ENCODE measurements at regions not wholly inside any gene's neighbourhood (a gene's known extent, or its start where the extent isn't known, plus 50 kb on each side); places are given as distances from the start of the nearest gene placed in this dataset.

DNA sequence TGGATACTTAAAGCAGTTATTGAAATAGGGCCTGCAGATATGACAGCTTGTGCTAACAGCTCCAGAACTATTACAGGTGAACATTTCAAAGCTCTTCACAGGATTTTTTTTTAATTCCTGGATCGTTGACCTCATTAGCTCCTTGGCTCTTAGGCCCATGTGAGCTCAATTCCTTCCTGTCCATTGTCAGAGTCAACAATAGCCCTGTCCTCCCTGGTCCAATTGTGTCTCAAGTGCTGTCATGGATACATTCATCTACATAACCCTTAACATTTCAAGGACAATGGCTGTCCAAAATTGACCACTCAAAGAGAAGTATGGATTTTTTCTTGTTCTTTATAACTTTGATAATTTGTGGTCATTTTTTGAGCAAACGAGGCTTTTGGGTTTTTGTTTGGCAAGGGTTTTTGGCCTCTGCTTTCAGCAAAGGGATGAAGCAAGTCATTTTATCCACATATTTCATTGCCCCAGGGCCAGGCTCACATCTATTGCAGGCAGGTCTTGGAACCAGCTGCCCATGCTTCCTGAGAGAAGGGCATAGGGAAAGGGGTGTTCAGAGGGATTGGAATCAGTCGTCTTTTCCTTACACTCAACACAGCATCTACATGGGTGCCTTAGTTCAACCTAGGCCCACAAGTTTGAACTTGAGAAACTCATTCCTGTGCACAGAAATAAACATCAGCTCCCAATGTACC is 282.1 kb downstream of the TPBG start:
- TF ChIP-seq CTCF (conservative IDR thresholded peaks at IDR 0.05 in 1 of 2, IDR thresholded peaks at IDR 0.05 in 1 of 2; ENCODE audit: low read depth in 1 of 2, low read length in 2 of 2) = no peak
- no peak for TF ChIP-seq EZH2 (IDR thresholded peaks at IDR 0.05; ENCODE audit: low read length, missing control alignments)

Measured in fibroblast of lung (primary cell).